ENCODE measurements at regions not wholly inside any gene's neighbourhood (a gene's known extent, or its start where the extent isn't known, plus 50 kb on each side); places are given as distances from the start of the nearest gene placed in this dataset.

DNA sequence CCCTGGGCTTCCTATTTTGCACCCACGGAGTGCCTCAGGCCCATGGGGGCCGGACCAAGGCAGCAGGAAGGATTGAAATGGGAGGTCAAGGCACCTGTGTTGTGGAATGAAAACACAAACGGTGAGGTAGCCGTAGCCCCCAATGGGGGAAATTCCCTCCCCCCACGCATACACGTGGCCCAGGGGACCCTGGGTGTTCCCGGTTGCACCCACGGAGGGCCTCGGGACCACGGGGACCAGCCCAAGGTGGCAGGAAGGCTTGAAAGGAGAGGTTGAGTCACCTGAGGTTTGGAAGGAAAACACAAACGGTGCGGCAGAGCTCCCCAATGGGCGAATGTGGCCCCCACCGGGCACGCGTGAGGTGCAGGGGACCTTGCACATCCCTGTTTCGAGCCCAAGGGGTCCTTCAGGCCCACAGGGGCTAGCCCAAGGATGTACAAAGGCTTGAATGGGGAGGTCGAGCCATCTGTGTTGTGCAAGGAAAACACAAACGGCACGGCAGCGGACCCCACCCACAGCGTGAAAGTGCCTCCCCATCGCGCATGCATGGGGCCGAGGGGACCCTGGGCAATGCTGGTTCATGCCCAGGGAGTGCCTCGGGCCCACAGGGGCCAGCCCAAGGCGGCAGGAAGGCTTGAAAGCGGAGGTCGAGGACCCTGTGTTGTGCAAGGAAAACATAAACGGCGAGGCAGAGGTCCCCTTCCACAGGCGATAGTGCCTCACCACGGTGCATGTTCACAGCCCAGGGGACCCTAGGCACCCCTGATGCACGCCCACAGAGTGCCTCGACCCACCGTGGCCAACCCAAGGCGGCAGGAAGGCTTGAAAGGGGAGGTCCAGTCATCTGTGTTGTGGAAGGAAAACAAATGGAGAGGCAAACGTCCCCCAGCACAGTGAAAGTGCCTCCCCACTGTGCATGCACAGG, 376.7 kb downstream of the ALG10 start:
- TF ChIP-seq, protein P1, sequence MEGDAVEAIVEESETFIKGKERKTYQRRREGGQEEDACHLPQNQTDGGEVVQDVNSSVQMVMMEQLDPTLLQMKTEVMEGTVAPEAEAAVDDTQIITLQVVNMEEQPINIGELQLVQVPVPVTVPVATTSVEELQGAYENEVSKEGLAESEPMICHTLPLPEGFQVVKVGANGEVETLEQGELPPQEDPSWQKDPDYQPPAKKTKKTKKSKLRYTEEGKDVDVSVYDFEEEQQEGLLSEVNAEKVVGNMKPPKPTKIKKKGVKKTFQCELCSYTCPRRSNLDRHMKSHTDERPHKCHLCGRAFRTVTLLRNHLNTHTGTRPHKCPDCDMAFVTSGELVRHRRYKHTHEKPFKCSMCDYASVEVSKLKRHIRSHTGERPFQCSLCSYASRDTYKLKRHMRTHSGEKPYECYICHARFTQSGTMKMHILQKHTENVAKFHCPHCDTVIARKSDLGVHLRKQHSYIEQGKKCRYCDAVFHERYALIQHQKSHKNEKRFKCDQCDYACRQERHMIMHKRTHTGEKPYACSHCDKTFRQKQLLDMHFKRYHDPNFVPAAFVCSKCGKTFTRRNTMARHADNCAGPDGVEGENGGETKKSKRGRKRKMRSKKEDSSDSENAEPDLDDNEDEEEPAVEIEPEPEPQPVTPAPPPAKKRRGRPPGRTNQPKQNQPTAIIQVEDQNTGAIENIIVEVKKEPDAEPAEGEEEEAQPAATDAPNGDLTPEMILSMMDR (conservative IDR thresholded peaks at IDR 0.05) = no peak
- no peak for TF ChIP-seq ZFX (IDR thresholded peaks at IDR 0.05)
